ENCODE measurements at regions not wholly inside any gene's neighbourhood (a gene's known extent, or its start where the extent isn't known, plus 50 kb on each side); places are given as distances from the start of the nearest gene placed in this dataset.

DNA sequence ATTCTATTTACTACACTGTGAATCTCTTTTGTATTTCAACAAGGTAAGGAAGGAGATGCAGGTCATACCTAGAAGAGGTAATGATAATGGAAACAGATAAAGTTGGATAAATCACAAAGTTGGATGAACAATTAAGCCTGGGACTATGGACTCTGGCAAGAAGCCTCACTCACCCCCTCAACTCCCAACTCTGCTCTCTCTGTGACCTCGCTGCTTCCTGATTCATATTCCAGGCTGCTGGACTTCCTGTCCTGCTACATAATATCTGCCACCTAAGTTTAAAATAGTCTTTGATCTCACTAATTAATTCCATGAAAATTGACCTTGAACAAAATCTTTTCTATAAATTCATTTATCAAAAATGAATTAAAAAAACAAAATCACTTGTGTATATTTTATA is 215.3 kb downstream of the CALCRL start:
- TF ChIP-seq CTCF (IDR thresholded peaks at IDR 0.05; ENCODE audit: insufficient read depth, low read length) (no peak), POLR2AphosphoS5 (IDR thresholded peaks at IDR 0.05; ENCODE audit: low read depth) (no peak), GABPA (IDR thresholded peaks at IDR 0.05; ENCODE audit: low read depth) (no peak), REST (IDR thresholded peaks at IDR 0.05; ENCODE audit: insufficient replicate concordance, low read depth) (no peak)
